Esophagus squamous epithelium (tissue), 4 donors: ENCODE measurements at regions not wholly inside any gene's neighbourhood (a gene's known extent, or its start where the extent isn't known, plus 50 kb on each side); places are given as distances from the start of the nearest gene placed in this dataset.

ENCODE experiments used
- POLR2A ChIP-seq, 4 donors: fragments of 450-650 bp; IDR thresholded peaks; one replicate each; pipeline ENCODE4 v1.6.1; 2017; ENCODE audit warnings: antibody characterized with exemption in 4 of 4, mild to moderate bottlenecking in 4 of 4, moderate library complexity in 3 of 4
- TF ChIP-seq, protein P1 (sequence below), 6 experiments: fragments of 450-650 bp in 4 of 6; fragments of 200-600 bp in 2 of 6; sonication (generic) in 2 of 6; IDR thresholded peaks; one replicate each; pipeline ENCODE4 v1.5.1; 2016 to 2019; ENCODE audit warnings: antibody characterized with exemption in 6 of 6, mild to moderate bottlenecking in 4 of 6, moderate library complexity in 4 of 6

DNA sequence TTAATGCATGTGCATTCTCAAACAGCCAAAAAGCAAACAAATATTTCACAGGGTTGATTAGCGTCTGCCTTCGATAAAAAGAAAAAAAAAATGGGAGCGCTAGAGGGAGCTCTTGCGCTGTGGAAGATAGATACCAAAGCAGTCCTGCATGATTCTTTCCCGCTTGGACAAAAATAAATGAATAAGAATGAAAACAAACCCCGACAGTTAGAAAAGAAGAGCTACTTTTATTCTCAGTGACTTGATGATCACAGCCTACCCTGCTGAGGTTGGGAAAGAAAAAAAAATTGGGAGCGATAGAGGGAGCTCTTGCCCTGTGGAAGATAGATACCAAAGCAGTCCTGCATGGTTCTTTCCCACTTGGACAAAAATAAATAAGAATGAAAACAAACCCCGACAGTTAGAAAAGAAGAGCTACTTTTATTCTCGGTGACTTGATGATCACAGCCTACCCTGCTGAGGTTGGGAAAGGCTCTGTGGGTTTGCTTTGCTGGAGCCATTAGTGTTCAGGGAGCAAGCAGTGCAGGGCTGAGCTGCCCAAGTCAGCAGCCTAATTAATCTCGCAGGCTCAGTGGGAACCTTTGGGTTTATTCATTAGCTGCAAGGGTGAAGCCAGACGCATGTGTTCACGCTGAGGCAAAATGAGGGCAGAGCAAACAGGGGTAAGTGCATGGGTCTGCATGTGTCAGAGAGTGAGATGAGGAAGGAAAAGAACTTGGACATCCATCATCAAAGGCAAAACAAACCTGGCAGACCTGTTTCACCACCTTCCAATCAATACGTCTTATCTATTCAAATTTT lies 249.3 kb upstream of the PRKX start:
- TF ChIP-seq, protein P1, sequence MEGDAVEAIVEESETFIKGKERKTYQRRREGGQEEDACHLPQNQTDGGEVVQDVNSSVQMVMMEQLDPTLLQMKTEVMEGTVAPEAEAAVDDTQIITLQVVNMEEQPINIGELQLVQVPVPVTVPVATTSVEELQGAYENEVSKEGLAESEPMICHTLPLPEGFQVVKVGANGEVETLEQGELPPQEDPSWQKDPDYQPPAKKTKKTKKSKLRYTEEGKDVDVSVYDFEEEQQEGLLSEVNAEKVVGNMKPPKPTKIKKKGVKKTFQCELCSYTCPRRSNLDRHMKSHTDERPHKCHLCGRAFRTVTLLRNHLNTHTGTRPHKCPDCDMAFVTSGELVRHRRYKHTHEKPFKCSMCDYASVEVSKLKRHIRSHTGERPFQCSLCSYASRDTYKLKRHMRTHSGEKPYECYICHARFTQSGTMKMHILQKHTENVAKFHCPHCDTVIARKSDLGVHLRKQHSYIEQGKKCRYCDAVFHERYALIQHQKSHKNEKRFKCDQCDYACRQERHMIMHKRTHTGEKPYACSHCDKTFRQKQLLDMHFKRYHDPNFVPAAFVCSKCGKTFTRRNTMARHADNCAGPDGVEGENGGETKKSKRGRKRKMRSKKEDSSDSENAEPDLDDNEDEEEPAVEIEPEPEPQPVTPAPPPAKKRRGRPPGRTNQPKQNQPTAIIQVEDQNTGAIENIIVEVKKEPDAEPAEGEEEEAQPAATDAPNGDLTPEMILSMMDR (IDR thresholded peaks at IDR 0.05) = peak in 4 of 6 experiments; percentile 17 to 45 (median 32)
- TF ChIP-seq POLR2A (IDR thresholded peaks at IDR 0.05) = no peak
